Left lobe of liver (tissue), 2 donors: ENCODE measurements at regions not wholly inside any gene's neighbourhood (a gene's known extent, or its start where the extent isn't known, plus 50 kb on each side); places are given as distances from the start of the nearest gene placed in this dataset.

ENCODE experiments used
- ATAC-seq: fragments of 200-7000 bp; cut with Tn5 transposase; one replicate; pipeline ENCODE4 v1.9.1; 2020; ENCODE audit warnings: mild to moderate bottlenecking, moderate library complexity
- DNase-seq: peaks from one replicate; pipeline ENCODE4 v3.0.0-alpha.2; 2020; ENCODE audit warnings: low spot score
- donor health status: DM: no; HTN: no; CAD: no; lungs with moderate emphysema.
- donor health status: DM: no; HTN: yes; CAD: no.

DNA sequence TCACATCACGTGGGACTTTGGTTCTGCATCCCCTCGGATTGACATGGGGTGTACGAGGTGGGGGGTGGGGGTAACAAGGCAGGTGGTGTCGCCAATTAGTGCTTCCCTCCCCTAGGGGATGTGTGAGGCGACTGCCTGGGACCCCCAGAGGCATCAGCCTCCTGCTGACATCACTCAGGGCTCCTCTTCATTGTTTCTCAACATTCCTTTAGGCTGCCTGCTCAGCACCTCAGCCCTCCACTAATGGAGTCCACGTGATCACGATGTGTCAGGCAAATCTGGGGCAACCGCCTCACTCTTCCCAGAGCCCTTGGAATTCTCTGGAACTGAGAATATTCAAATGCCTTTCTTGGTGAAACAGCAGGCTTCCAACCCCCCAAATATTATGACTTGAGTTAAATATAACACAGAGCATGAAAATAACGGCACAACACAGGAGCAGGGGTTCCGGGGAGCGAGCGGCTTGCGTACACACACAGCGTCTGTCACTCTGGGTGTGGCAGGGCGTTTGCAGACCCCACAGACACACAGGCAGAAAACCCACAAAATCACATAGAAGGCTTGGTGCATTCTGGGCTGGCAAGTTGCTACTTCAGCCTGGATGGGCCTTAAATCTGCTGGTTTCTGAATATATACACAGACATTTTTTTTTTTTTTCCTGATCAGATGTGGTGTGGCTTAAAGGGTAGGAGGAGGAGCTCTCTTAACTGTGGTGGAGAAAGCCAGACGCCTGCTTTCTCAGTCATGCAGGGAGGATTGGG lies 170.1 kb upstream of the CADM1 start:
- no peak for ATAC-seq
- no peak for DNase-seq

DNA sequence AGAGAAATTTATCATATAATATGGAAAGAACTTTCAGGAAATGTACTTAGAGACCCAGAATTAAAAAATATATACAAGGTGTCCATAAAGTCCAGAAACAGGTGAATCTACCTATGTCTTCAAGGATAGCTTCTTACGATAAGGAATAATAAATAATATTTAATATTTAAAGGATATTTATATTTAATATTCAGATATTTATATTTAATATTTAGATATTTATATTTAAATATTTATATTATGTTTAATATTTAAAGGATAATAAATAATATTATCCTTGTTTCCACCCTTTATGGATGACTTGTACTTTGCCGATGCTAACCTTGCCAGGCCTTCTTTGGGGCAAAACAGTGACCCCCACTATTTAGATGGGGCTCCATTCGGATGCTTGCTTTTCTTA lies 169.5 kb upstream of the CADM1 start:
- no peak for ATAC-seq

DNA sequence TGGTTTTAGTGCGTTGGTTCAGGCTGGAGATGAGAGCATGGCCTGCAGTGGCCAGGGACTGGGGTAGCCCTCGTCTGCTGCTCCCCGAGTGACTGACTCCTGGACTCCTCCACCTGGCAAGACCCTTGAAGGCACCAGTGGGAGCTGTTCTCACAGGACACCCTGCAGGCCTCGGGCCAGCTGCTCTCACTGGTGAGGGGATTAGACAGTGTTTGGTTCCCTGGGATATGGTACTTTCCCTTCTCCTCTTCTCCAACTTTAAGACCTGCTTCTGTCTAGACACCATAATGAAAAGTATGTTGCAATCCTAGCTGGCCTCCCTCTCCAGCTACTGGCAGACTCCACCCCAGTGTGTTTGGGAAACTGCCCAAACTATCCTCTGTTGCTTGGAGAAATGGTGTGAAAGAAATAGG lies 168.8 kb upstream of the CADM1 start:
- peak; percentile 87 for ATAC-seq
- DNase-seq, result no peak

More for the DNA sequence above, 169.5 kb upstream of the CADM1 start:
- DNase-seq, result no peak

DNA sequence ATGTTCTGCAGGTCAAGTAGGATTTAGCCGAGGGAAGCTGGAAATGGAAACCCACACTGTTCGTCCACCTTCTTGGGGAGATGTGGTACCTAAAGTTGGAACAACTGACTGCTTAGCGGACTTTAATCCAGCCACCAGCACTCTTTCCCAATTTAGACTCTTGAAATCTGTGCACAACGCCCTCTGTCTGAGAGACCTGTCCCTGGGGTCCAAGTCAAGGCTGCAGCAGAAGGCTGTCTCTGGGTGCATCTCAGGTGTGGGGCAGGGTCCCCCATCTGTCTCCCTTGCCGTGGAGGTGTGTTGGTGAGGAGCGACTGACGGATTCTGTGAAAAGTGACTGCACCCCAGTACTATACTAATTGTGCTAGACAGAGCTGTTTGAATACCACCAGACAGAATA lies 168.2 kb upstream of the CADM1 start:
- ATAC-seq, result peak; percentile 43
- DNase-seq, result no peak

DNA sequence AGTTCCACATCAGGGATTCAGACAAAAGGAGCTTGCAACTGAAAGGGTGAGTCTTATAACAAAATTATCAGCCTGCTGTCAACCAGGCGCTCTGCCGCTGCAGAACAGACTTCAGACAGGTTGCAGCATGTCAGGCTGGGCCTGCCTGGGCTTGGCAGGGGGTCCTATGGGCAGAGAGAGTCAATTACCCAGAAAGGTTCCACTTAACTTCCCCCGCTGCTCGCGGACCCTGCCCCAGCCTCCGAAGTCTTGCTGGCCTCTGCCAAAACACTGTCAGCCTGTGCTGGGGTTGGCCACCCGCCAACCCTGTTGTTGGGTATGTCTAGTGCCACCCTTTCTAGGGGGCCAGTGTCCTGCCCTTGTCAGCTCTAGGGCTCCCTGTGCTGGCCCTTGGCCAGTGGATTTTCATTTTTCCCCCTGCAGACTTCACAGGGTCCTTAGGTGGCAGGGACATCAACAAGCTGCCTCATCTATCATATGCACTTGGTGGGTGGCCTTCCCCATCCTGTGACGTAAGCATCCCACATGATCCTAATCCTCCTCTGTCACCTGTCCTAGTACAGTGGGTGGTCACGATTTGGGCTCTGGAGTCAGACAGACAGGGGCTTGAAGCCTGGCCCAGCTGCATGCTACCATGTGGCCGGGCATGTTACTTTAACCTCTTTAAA lies 166.5 kb upstream of the CADM1 start:
- no peak for ATAC-seq
- no peak for DNase-seq

DNA sequence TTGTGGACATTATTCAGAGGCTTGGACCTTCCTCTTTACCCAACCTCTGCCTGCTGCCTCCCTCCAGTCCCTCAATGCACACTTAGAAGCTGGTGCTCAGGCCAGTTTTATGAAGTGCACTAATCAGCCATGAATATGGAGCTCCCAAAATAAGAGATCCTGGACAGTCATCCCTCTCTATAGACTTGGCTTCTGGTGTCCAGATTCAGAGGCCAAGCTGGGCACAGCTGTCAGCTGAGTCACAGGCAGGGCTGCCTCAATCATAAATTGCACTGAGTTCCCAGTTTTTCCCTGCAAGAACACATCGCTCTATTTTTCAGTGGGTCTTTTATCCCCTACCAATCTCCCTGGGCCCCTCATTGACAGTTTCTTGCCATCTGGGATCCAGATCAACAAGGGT lies 161.7 kb upstream of the CADM1 start:
- ATAC-seq (no peak), DNase-seq (no peak)

DNA sequence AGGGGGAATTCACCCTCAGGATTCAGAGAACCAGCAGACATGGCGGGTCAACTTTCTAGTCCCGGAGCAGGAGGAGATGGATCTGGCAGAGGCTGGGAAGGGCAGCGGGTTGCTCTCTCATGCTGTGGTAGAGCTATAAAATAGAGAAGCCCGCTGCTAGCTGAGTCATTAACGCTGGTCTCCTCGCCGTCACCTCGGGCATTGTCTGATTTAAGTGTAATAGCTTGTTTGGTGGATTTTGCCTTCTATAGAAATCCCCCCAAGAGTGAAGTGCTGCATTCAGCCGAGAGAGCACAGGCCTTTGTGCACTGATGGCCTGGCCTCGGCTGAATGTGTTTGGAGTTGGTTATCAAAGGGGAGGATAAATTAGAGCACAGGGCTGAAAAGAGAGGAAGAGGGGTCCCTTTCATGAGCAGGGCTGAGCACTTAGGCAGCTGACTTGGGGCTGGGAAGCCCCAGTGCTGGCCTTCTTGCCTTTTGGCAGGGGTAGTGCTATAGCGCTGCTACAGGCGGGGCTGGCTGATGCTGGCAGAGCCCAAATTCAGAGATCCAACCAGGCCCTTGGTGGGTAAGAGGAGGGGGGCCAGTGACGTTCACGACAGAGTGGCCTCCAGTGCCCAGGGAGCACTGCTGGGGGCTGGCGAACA lies 161.1 kb upstream of the CADM1 start:
- ATAC-seq, result no peak
- no peak for DNase-seq

DNA sequence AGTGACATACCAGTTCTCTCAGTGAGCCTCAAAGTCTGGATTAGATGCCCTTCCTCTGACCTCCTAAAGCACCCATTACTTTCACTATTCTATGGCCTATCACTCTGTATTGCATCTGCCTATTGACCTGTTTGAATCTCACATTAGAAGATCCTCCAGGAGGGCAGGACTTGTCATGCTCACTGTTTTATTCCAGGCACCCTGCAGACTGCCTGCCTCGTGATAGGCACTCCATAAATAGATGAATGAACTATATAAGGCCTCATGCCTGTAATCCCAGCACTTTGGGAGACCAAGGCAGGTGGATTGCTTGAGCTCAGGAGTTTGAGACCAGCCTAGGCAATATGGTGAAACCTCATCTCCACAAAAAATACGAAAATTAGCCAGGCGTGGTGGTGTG lies 160.1 kb upstream of the CADM1 start:
- no peak for ATAC-seq
- DNase-seq, result no peak

DNA sequence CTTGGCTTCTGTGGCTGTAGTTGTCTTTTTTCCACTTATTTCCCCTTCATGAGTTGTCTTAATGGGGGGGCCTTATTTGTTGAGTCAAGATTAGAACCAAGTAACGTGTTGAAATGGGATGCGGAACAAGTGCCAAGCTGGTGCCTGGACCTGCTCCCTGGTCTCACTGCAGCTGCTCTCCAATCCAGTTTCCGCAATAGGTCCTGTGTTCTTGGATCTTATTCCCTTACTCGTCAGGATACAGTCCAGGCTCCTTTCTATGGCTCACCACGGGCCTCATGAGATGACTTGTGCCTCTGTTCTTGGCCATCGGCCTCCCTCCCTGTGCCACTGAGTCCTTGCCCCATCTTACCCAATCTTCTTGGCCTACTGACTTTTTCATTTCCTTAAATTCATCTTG lies 159.6 kb upstream of the CADM1 start:
- DNase-seq, result no peak
- no peak for ATAC-seq

DNA sequence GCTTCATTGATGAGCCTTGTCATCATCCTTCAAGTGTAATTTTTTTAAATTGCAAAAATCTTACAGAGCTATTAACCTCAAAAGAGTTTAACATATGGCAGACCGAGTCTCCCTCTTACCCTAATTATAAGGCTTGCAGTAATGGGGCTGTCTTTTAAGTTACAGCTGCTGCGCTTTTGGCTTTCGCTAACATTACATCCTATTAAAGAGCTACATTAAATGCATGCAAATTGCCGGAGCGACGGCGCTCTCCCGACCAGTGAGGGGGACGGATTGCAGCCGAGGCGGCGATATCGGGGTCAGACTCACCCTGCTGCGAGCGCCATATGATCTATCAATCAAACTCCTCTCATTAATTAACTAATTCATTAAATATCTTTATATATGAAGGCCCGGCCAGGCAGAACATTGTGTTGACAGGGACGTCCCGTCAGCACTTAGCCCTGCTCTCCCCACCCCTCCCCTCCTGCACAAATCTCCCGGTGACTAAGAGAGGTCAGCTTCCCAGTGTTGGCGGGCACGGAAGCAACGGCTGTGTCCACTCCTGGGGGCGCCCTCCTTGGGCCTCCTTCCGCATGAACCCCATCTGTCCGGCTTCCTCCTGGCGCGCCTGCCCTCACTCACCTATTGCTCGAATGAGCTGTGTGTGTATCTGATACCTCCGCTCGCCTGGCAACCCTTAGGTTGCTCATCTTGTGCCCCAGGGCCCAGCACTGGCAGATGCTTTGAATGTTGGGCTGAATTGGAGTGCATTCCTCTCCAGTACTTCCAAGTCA lies 156.0 kb upstream of the CADM1 start:
- DNase-seq (no peak), ATAC-seq (no peak)

DNA sequence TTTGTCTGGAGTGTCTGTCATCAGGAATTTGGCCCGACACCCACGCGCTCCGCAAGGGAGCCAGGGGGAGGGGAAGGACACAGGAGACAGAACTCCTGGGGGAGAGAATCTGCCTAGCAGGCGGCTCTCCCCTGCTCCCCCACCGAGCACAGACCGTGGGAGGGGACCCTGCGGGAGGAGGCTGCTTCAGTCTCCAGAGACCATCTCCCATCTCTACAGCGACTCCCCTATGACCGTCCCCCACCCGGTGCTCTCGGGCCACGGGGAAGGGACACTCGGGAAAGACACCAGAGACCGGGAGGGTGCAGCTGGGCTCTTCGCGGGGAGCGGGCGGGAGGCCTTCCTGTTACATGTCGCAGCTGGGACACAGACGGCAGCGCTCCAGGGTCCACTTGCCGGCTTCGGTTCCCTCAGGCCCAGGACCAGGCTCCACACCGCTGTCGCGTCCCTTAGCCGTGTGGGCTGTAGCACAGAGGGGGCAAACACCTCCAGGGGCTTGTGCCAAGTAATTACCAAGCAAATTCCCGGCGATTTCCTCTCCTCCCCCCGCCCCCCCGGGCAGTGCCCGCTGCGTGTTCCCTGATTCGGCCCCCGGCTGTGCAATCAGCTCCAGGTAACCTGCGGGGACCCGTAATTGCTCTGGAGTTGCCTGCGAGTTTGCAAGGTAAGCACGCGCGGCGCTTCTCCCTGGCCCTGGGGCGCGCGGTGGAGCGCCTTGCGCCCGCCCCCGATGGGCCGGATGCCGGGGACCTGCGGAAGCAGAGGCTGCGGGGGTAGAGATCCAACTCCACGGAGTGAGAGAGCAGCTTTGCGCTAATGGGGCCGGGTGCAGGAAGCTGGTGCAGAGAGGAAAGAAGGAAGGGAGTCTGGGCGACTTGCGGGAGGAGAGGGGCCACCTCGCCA lies 155.1 kb upstream of the CADM1 start:
- DNase-seq (no peak), ATAC-seq (peak; percentile 54)

DNA sequence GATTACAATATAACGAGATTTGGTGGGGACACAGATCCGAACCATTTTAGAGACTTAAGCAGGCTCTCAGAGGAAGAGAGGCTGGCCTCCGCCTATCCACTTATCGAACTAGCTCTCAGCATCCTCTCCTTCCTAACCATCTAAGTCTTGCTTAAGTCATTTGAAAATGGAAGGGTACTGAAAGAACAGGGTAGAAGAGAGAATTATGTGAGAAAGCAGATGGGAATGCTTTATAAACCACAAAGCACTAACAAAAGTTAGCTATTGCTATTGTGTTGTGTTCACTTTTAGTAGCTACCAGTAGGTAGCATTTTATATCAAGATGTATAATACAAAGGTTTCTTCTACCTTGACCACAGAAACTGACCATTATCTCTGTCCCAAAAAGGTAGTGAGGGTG lies 153.4 kb upstream of the CADM1 start:
- no peak for DNase-seq
- ATAC-seq, result no peak

DNA sequence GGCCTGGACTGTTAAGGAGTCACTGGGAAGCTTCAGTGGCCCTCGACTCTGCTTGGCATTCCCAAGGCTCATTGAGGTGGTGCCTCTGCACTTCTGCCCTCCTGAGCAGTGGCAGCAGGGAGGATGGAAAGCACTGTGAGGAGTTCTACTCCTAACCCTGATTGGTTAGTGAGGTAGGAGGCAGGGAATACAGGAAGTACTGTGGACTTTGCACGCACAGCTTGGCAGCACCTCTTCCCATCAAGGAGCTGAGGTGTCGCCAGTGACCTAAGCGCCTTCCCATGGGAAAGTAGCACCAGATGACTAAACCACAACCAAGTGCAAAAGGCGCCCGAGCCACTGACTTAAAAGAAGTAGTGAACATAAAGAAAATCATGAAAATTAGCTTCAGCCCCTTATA lies 152.5 kb upstream of the CADM1 start:
- DNase-seq (peak; percentile 67), ATAC-seq (peak; percentile 92)

DNA sequence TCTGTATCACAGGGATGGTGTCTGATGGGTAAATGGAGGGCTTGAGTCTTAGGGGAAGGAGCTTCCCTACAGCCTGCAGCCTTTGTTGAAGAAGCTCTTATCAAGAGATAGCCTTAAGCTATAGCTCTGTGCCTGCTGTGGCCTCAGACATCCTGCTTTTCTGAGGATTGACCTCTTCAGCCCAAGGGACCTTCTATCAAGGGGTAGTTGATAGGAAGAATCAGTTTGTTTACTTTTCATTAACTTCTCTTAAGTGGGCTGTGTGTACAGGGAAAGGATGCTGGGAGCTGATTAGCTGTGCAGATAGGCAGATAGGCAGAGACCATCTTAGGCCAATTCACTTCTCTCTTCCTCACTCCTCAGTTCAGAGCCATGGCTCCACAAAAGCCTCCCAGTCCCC lies 151.8 kb upstream of the CADM1 start:
- ATAC-seq (no peak), DNase-seq (no peak)

DNA sequence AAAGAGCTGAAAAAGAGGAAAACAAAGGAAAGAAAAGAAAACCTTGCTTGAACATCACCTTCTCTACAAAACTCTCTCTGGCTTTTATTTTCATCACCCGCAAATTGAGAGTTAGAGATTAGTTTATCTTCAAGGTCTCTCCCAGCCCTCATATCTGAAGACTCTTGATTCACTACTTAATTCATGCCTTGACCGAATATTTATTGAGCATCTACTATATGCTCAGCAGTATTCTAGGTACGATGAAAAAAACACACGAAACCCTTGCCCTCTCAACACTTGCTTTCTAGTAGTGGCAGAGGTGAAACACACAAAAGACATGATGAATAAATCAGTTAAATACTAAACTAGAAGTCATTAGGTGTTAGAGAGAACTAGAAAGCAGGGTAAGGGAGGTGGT lies 150.6 kb upstream of the CADM1 start:
- DNase-seq, result no peak
- no peak for ATAC-seq

DNA sequence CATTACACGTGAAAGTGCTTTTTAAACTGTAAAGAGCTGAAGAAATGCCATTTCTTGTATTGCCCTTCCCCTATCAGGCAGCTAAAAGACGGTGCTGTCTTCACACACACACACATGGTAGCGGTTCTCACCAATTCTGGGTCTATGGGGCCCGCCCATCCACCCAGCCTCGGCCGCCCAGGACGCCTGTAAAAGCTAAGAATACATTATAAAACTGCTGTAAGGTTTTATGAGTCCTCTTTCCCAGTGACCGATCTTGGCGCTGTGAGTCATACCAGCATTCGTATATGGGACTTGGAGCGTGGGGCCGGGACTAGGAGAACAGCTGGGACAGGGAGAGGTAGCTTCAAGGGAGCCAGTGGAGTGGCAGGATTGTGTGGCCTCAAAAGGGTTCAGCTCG lies 149.7 kb upstream of the CADM1 start:
- ATAC-seq (no peak), DNase-seq (no peak)

DNA sequence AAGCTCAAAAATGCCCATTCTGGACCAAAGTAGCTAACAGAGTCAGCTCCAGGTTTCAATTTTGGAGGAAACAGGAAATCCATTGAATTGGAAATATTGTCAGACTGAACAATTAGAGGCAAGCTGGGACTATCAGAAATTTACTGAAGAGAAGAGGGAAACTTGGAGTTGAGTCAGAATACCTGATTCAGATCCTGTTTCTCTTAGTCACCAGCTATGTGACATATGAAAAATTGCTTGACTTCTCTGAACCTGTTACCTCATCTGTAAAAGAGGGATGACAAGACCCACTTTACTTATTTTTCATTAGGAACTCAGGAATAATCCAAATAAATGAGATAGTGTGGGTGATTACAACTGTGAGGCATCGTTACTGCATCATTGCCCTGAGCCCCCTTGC lies 148.9 kb upstream of the CADM1 start:
- no peak for DNase-seq
- ATAC-seq, result no peak

DNA sequence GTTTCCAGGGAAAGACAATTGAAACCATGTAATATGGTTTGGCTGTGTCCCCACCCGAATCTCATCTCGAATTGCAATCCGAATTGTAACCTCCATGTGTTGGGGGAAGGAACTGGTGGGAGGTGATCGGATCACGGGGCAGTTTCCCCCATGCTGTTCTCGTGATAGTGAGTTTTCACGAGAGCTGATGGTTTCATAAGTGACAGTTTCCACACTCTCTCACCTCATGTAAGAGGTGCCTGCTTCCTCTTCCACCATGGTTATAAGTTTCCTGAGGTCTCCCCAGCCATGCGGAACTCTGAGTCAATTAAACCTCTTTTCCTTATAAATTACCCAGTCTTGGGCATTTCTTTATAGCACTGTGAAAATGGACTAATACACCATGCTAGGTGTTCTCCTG lies 148.3 kb upstream of the CADM1 start:
- DNase-seq (no peak), ATAC-seq (no peak)

DNA sequence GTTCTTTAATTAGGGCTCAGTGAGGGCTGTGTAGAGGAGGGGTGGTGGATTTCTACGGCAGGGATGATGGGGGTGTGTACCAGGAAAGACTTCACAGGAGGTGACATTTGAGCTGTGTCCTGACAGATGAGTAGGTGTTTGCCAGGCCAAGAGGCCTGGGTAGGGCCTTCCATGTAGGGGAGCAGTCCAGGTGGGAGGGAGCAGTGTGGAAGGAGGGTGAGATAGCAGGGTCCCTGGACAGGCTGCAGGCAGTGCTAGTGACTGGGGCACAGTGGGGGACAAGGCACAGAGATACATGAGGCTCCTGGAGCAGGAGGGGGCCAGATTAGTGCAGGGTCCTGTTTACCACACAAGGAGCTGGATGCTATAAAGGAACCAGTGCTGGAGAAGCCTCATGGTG lies 147.9 kb upstream of the CADM1 start:
- no peak for ATAC-seq
- DNase-seq, result no peak

DNA sequence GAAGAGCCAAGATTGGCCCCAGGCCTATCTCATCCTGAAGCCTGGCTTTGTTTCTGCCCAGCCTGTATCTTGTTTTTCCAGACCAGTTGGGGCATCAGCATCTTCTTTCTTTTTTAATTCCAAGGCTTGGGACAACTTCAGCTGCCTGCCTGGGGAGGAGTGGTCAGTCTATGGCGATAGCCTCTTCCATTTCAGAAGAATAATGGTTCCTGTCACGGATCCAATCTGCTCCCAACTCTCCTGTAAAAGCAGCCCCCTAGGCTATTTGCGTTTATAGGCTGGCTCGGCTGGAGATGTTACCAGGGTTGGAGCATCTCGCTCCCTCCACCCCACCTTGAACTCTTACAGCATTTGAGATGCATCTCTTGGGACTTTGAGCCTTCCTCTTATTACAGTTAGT lies 145.2 kb upstream of the CADM1 start:
- DNase-seq (no peak), ATAC-seq (no peak)
